Stromal cell of bone marrow (primary cell): ENCODE measurements at regions not wholly inside any gene's neighbourhood (a gene's known extent, or its start where the extent isn't known, plus 50 kb on each side); places are given as distances from the start of the nearest gene placed in this dataset.
A peak's percentile ranks its signal among the peaks of the same experiment; 100 is the strongest.
"Not testable (repeated sequence)": the region's sequence is repeated elsewhere in the genome, so short reads cannot be mapped to it uniquely, and the experiment has no call there.

Experiments used
- DNase-seq: peaks from one replicate; pipeline ENCODE4 v3.0.0-alpha.2; 2012; ENCODE audit warnings: low read depth

DNA sequence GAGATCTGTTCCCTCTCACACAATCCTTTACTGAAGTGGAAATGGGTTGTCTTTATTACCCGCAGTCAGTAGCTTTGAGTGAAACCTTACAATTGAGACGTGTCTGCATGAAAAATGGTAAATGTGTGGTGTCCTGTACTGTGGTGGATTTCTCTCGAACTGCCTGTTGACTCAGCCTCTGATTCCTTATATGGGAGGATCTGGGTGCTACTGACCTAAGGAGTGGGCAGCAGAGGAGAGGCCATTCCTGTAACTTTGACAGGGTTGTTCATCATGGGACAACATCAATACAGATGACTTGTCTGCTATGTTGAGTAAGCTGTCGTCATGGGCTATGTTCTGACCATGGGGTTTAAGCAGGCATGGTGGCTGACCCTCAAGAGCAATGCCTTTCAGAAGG lies 159.6 kb upstream of the WDR1 start:
- DNase-seq = peak; percentile 49

DNA sequence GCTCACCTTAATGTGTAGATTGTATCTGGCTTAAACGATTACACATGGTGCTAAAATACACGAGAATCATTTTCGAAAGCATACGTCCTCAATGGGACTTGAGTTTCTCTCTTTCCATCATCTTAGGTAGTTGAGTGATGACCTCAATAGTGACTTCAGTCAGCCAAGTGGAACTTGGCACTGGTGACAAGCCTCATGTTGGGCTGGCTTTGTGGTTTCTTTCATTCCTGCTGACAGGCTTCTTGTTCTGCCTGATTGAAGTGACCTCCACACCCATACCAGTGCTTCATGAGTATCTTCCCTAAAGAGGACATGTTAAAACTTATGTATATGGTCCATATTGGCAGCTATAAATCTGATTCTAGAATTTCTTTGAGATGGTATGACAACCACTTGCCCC lies 159.1 kb upstream of the WDR1 start:
- DNase-seq = peak; percentile 21

DNA sequence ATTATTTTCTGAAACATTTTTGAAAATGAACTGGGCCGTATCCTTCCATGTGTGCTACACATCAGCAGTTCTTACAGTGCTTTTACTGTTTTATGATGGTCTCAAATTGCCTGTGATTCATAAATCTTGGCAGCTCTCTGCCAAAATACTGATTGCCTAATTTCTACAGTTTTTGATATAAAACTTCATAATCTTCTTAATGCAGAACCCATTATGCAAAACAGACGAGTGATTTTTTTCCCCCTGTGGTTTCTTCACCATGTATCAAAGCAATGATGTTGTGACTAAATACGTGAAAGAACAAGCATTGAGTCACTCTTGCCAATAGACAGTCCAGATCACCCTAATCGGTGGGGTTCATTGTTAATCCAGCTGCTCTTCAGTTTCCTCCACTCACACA lies 156.4 kb upstream of the WDR1 start:
- peak; percentile 81 for DNase-seq

DNA sequence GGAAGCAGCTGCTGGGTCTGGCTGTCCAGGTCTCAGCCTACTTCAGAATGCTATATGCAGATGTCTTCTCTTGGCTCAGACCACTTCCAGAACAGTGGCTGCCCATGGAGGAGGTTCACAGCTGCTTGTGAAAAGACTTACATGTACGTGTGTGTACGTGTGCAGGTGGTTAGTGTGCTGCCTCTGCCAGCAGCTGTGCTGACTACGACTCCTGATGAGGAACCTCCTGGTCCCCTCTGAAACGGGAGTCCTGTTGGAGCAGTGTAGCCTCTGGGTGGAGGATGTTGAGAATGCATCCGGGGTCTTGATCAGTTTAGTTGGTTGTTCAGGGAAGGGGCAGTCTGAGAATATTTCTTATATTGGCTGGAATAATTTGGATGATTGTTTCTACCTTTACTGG lies 155.9 kb upstream of the WDR1 start:
- no peak for DNase-seq

DNA sequence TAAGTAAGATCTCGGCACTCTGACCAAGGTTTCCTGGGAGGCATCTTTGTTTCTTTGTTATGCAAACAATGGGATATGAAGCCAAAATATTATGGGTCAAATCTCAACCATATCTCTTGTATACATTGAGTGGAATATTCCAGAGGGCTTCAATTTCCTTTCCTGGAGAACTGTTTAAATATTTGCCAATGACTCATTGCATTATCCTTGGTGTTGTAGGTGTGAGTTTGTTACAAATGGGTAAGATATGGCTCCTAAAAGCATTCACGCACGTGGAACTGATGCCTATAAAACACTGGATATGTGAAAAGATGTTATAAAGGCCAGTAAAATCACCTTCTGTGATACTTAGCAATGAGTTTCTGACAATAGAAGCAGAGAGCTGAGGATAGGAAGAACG lies 150.5 kb upstream of the WDR1 start:
- DNase-seq = no peak

DNA sequence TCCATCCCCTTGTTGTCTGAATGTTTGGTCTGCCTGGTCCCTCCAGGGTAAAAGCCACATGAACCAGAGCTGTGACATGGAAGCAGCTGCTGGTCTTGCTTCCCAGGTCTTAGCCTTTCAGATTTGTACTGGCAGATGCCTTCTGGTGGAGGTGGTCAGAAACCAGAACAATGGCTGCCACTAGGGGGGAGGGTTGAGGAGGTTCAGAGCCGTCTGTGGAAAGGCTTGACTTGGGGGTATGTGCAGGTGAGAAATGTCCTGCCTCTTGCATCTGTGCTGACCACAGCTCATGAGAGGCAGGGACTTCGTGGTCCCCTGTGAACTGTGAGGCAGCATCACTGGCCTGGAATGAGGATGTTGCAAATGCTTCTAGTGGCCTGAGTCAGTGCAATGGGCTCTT lies 144.2 kb upstream of the WDR1 start:
- no peak for DNase-seq

DNA sequence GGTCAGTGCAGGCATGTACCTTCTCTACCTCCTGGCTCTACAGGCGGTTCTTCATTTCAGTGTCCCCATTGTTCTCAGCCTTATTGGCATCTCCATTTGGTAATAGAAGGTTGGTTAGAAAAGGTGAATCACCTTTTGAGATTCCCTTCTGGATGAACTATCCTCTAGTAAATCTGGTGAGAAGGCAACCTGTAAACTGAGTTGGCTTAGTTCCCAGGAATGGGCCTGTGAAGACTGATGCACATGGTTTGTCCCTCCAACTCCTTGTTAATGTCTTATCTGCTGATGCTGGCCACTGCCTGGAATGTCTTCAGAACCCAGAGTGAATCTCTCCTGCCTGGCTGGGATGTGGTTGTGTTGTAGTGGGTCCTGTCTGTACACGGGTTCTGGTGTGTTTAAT lies 143.4 kb upstream of the WDR1 start:
- no peak for DNase-seq

DNA sequence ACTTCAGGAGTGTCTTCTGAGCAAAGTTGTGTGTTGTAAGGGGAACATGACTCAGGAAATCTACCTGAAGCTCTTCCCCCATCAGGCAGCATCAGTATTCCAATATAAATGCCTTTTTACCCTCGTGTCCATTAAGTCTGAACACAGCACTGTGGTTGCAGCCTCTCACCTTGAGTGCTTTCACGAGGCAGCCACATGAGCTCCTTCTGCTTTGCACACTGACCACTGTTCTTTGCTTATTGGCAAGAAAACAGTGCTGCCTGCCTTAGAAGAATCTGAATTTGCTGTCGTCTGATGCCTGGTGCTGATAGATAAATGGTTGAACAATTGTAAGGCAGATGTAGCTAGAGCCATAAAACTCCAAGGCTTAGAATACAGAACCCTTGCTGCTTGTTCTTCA lies 139.6 kb upstream of the WDR1 start:
- DNase-seq = no peak

DNA sequence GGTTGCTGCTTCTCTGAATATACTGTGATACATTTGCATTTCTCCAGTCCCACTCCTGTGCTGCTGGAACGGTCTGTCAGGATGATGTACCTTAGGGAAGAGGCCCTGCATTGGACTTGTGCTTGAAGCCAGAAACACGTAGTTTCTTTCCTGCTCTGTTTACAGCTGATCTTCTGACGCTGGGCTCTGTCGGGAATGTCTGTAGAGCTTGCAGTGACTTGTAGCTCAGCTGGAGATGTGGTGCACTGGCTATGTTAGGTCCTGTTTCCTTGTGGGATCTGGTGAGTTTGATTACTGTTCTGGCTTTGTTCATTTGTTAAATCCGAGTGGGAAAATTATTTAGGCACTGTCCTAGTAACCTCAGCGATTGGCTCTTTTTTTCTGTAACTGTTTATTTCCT lies 137.2 kb upstream of the WDR1 start:
- DNase-seq = no peak

DNA sequence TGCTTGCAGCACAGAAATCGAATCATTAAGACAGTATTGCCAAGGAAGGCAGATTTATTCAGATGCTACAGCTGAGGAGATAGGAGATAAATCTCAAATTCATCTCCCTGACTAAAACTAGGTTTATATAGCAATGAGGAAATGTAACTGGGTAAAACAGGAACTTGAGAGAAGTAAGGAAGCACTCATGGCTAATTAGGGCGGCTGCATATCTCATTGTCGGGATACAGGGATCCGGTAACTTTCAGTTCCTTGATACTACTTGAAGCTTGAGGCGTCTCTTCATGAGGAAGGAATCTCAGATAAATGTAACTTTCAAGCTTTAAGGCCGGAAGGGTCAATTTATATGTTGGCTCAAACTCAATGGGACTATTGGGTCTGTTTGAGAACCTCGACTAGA lies 129.2 kb upstream of the WDR1 start:
- DNase-seq = no peak

DNA sequence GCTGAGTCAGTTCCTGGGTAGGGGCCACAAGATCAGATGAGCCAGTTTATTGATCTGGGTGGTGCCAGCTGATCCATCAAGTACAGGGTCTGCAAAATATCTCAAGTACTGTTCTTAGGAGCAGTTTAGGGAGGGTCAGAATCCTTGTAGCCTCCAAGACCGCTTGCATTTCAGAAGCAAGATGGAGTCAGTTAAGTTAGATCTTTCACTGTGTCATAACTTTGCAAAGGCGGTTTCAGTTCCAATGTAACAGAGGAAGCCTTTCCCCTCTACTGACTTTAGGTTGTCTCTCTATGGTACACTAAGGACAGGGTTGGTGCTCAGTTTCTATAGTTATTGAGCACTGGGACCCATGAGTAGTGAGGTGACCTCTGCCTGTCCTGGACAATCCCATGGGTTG lies 127.3 kb upstream of the WDR1 start:
- DNase-seq = no peak

DNA sequence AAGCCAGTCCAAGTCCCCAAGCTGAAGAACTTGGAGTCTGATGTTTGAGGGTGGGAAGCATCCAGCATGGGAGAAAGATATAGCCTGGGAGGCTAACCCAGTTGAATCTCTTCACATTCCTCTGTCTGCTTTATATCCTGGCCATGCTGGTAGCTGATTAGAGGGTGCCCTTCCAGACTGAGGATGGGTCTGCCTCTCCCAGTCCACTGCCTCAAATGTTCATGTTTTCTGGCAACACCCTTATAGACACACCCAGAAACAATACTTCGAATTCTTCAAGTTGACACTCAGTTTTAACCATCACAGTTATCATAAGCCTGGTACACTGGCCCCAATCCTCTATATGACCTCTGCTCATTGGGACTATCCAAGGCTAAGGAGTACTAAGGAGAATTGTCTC lies 124.1 kb upstream of the WDR1 start:
- DNase-seq = no peak

DNA sequence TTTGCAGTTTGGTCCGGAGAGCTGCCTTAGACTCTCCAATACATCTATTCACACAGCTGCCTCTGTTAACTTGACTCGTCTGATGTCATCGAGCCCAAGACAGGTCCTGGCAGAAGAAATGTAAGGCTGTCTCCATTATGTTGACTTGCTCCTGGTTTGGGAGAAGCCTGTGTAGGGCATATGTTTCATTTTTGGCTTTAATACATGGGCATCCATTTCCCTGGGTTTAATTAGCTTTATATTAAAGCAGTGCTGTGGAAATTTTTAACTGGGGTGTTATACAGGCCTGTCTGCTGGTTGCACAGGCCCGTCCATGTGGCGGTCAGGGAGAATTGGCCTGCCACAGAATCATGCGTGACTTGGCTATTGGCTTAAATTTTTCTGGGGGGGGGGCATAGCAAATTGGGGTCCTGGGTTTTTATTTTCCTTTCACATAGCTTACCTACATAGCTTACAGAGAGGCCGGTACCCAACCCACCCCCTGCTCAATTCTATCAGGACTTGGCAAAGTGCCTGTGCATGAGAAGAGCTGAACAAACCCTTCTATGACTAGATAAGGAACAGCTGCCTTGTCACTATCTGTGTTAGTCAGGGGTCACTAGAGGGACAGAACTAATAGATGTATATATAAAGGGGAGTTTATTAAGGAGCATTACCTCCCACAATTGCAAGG lies 123.5 kb upstream of the WDR1 start:
- DNase-seq = no peak

DNA sequence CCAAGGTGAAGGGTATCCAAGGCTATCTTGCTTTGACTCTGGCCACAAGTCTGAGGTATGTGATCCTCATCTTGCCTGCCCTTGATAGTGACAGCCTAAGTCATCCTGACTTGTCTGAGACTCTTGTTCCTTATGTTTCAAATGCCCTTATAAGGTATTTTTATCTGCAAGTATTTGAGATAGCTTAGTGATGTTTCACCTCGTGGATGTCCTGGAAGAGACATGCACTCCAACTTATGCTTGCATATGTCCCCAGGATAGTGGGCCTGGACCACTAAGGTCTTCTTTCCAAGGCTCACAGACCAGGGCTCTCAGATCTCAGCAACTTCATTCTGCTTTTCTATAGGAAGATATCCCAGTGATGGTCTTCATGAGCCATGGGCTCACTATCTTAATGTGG lies 120.5 kb upstream of the WDR1 start:
- no peak for DNase-seq

DNA sequence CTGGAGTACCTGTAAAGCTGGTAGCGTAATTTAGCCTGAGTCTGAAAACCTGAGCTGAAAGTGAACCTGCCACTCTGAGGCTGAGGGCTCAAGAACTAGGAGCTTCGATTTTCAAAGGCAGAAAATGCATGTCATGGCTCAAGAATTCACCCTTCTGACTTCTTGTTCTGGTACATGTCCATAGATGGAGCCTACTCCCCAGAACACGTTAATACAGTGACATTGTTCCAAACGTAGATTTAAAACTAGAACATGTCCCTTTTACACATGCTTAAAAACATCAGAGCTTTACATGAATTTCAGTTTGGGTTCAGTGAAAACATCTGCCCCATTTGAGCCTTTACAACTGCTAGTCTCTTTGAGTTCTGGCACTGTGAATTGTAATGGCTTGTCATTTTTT lies 115.5 kb upstream of the WDR1 start:
- DNase-seq = no peak

DNA sequence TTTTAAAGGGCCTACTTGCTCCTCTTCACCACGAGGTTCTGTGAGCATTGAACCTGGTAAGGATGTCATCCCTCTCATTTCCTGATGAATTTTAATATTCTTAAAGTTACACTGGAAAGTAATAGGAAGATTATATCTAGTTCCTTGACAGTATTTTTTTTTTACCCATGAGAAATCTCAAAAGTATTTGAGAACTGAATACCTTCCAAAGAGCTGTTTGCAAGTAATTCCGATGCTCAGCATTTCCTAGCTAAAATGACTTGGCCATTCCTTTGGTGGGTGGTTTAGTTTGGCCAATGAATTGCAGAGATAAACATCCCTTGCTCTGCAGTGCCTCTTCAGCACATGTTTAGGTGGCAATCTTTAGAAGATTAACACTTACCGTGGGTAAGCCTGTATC lies 110.2 kb upstream of the WDR1 start:
- peak; percentile 36 for DNase-seq

DNA sequence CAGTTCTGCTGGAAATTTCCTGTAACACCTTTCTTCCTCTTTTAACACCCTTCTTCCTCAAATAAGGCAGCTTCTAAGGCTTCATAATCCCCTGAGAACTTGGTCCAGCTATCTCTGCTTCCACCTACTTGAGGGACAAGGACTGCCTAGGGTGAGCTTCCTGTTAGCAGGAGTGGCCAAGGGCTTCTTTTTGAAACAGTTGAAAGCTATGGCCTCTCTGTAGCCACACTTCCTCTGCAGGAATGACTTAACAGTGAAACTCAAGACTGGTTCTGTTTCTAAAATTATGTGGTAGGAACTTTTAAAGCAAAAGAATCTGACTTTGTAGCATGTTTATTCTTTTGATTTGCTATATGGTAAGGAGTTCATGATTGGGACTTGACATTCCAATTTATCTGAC lies 108.5 kb upstream of the WDR1 start:
- DNase-seq = no peak

DNA sequence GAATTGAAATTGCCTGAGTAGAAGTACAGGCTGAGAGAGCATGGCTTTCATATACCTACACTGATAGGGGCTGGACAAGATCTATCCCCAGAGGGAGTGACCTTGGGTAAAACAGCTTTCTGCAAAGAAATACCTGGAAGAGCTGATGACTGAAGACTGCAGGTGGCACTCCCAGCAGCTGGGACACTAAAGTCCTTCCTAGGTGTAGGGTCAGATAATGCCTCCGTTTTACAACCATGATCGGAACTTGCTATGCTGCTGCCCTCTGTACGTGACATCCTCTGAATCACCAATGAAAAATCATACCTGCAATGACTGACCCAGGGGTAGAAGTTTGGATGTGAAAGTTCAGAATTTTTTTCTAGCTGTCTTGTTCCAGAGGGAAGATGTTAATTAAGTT lies 107.2 kb upstream of the WDR1 start:
- DNase-seq = no peak

DNA sequence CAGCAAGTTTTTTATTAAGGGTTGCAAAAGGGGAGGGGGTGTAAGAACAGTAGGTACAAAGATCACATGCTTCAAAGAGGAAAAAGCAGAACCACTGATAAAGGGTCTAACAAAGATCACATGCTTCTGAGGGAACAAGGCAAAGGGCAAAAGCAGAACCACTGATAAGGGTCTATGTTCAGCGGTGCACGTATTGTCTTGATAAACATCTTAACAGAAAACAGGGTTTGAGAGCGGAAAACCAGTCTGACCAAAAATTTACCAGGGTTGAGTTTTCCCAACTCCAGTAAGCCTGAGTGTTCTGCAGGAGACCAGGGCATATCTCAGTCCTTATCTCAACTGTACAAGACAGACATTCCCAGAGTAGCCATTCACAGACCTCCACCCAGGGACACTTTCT lies 96.9 kb upstream of the WDR1 start:
- DNase-seq = not testable (repeated sequence)

DNA sequence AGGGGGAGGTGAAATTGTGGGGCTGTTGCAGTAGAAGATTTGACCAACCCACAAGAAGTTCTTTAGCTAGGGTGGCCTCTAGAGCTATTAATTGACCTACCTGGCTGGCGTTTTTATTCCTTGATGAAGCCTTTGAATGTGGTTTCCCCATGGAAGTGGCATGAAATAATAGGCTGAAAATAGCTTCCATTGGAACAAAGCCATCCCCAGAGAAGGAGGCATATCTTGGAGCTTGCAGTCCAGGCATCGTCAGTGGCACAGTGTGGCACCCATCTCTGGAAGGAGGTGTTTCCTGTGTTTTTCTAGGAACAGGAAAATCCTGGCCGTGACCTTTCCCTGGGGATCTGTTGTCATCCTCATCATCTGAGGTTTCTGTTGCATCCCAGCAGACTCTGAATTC lies 96.3 kb upstream of the WDR1 start:
- no peak for DNase-seq

DNA sequence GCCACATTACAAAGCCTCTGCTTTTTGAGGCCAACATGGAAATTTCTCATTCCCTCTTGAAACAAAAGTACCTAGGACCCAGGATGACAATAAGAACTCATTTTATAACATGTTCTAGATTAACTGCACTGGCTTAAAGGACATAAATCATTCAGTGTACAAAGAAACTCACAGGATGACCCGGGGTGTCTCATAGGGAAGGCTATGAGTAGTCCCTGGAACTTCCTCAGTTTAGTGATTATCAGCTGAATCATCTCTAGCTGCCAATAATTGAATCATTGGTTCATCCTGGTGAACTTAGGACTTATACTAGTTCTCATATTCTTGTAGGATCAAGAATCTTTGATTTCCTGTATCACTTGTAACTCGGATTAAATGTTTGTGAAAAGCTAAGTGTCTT lies 95.8 kb upstream of the WDR1 start:
- DNase-seq = peak; percentile 29

DNA sequence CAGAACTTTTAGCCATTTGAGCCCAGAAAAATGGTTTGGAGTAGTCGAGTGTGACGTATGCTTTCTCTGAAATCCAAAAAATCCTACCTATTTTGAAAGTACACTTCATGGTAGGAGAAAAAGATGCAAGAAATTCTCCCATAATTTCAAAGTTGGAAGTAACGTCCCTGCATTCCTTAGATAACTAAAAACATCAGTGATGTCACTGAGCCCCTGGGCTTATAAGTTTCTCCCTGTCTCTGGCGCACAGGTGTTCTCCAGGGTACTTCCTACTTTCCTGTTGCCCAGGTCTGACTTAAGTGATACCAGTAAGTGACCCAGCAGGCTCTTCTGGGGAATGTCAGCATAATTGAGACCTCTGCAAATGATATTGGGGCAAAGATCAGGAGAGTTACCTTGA lies 90.5 kb upstream of the WDR1 start:
- no peak for DNase-seq

DNA sequence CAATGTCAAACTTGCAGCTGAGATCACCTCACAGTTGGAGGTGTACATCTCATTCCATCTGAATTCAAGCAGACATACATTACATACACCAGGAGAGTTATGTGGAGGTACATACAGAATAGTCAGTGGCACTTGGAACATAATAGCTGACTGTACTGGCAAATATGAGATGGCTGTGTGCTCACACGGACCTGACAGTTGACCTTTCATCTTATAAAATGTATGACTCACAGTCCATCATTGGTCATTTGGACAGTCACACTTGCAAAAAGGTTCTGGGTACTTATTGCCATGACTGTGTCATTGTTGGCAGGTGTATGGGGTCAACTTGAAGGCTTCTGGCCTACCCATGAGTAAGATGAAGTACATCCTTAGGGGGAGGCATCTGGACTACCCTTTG lies 88.6 kb upstream of the WDR1 start:
- no peak for DNase-seq

DNA sequence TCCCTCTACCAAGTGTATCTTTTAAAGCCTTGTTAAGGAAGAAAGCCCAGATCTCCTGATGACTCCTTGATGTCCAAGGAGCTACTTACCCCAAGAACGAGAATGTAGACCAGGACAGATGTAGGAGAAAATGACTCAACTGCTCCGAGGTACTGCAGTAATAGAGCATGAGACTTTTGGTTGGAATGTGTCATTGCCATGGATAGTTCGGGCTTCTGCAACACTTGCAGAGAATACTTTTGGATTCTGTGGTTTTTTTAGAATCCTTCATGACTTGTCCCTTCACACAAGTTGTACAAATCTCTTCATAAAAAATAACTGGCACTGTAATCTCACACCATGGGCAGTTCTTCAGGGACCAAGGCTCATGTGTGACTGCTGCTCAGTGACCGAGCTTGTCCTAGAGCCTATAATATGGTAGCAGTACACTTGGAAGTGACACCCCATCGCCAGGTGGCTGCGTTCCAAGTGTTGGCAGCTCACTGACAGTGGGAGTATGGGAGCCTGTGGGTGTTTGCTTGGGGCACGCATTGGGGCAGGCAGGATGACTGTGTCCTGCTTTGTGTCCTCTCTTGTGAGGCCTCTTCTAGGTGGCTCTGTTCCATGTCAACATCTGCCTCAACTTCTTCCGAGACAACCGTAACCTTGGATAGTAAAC lies 87.9 kb upstream of the WDR1 start:
- peak; percentile 65 for DNase-seq
